GM21367 (cell line): ENCODE measurements at regions not wholly inside any gene's neighbourhood (a gene's known extent, or its start where the extent isn't known, plus 50 kb on each side); places are given as distances from the start of the nearest gene placed in this dataset.
"Not testable (repeated sequence)": the region's sequence is repeated elsewhere in the genome, so short reads cannot be mapped to it uniquely, and the experiment has no call there.

Experiments used
- ATAC-seq: cut with Tn5 transposase; IDR thresholded peaks from one replicate; pipeline ENCODE4 v1.9.1; 2021; ENCODE audit not compliant: unreplicated experiment

DNA sequence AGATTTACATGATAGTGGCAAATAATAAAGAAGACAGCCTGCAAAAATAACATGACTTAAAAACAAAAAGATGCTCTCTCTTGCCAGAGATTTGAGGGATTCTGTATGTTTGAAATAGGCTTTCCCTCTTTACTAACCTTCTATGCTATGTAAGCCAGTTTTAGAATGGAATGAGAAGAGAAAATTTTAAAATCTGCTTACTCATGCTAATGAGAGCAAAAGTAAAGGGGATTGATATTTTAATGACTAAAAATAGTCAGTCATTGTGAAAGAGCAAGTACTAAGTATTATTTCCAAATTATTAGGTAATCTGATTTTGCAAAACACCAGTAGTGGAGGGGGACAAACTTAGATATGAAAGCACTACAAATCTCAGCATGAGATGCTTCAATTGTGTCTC, 563.3 kb upstream of the ADGRB3 start:
- ATAC-seq: no peak

DNA sequence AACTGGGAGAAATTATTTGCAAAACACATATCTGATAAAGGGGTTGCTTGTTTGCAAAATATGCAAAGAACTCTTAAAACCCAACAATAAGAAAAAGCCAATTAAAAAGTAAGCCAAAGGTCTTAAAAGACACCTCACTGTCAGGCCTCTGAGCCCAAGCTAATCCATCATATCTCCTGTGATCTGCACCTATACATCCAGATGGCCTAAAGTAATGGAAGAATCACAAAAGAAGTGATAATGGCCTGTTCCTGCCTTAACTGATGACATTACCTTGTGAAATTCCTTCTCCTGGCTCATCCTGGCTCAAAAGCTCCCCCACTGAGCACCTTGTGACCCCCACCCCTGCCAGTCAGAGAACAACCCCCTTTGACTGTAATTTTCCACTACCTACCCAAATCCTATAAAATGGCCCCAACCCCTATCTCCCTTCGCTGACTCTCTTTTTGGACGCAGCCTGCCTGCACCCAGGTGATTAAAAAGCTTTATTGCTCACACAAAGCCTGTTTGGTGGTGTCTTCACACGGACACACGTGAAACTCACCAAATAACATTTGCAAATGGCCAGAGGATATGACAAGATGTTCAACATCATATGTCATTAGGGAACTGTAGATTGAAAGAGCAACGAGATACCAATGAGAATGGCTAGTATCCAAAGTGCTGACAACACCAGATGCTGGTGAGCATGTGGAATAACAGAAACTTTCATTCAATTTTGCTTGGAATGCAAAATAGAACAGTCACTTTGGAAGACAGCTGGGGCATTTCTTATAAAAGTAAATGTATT, 565.0 kb upstream of the ADGRB3 start:
- ATAC-seq: no peak

DNA sequence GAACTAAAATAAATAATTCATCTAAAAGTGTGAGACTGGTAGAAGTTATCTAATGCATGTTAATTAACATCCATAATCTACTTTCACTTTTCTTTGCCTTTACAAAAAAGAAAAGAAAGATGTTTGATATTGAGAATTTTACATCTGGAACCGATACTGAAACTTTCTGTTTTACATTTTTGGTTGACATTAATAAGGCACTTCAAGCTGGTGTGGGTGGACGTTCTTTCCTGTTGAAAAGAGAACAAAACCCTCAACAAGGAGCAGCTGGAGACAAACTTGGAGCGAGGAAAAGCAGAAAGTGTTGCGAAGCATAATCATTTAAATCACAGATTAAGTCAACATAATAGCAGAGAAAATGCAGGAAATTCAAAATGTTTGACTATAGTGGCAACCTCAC, 575.2 kb upstream of the ADGRB3 start:
- peak; percentile 87 for ATAC-seq

- no peak for ATAC-seq
Measured at GRCh38 chr6:68059261-68059660, 575.8 kb upstream of the ADGRB3 start.

GRCh38 chr6:68056596-68056995, 578.5 kb upstream of the ADGRB3 start:
- ATAC-seq: not testable (repeated sequence)

GRCh38 chr6:68054756-68055155, 580.3 kb upstream of the ADGRB3 start:
- no peak for ATAC-seq

DNA sequence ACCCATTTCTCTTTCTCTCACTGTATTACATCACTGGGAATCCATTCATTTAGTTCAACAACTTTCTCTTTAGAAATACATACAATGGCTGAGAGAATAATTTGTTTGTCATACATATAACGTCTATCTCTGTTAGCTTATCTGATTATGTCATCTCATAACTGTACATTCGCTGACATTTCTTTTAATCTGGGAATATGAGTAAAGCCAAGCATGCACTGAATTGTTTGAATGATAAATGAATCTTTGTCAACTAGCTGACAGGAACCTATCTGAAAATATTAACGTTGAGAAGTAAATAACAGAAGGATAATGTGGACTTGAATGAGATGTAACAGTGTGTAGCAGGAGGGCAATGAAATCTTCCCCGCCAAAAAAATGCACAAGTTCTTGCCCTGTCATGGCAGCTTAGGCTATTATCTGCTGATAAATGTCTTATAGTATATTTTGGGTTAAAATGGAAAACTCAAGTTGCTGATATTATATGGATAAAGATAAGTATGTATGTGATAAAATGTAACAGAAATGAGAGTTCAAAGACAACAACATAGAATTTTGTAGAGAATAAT, 581.2 kb upstream of the ADGRB3 start:
- no peak for ATAC-seq

GRCh38 chr6:68052234-68052633, 582.8 kb upstream of the ADGRB3 start:
- ATAC-seq: no peak

GRCh38 chr6:68049562-68049961, 585.5 kb upstream of the ADGRB3 start:
- ATAC-seq: no peak

GRCh38 chr6:68046756-68047155, 588.3 kb upstream of the ADGRB3 start:
- ATAC-seq: no peak

- no peak for ATAC-seq
Measured at GRCh38 chr6:68046302-68046701, 588.8 kb upstream of the ADGRB3 start.

- ATAC-seq: no peak
Measured at GRCh38 chr6:68045193-68045592, 589.9 kb upstream of the ADGRB3 start.

GRCh38 chr6:68044264-68044663, 590.8 kb upstream of the ADGRB3 start:
- ATAC-seq: no peak

GRCh38 chr6:68043122-68043398, 592.0 kb upstream of the ADGRB3 start:
- ATAC-seq: no peak

- ATAC-seq: no peak
Measured at GRCh38 chr6:68042339-68043121, 592.6 kb upstream of the ADGRB3 start.

GRCh38 chr6:68040780-68041179, 594.3 kb upstream of the ADGRB3 start:
- ATAC-seq: no peak

DNA sequence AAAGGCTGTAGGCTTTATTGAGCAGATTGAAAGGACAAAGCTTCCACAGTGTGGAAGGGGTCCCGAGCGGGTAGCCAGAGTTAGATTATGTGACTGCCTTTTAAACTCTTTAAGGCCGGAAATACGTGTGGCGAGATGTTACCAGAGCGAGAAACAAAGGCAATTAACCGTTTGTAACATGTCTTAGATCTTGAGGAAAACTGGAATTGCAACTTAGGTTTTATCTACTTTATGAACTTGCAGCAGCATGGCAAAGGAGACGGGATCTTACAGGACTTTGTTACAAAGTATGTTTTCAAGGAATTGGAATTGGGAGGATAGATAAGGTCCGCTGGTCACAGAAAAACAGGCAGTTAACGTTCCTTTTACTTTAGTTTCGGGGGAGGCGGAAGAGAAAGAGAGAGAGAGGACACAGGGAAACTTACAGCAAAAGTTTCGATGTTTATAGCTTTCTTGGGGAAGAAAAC, 594.7 kb upstream of the ADGRB3 start:
- no peak for ATAC-seq

DNA sequence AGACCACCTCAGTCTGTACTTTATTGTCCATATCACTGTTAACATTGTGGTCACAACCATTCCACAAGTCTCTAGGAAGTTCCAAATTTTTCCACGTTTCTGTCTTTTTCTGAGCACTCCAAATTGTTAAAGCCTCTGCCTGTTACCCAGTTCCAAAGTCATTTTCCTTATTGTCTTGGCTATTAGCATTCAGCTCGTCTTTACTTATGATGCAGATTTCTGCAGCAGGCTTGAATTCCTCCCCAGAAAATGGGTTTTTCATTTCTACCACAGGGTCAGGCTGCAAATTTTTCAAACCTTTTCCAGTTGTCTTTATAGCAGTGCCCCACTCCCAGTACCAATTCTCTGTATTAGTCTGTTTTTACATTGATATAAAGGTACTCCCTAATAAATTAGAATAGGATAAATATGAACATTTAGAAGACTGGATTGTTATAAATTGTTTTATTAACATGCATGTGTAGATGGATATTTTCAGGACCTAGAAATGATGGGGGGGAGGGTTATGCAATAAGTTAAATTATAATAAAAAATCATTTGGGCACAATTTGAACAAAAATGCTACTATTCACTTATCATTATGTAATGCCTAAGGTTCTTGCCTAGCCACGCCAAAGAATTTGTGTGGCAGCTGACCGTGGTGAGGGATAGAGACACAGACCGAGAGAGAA, 595.3 kb upstream of the ADGRB3 start:
- ATAC-seq: no peak

DNA sequence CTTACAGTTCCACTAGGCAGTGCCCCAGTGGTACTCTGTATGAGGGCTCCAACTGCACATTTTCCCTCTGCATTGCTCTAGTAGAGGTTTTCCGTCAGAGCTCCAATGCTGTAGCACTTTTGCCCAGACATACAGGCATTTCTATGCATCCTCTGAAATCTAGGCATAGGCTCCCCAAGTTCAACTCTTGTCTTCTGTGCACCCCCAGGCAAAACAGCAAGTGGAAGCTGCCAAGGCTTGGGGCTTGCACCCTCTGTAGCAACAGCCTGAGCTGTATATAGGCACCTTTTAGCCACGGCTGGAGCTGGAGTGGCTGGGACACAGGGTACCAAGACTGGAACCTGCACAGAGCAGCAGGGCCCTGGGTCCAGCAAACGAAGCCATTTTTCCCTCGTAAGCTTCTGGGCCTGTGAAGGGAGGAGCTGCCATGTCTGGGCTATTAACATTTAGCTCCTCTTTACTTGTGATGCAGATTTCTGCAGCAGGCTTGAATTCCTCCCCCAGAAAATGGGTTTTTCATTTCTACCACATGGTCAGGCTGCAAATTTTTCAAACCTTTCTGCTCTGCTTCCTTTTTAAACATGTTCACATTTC, 596.2 kb upstream of the ADGRB3 start:
- ATAC-seq: no peak

GRCh38 chr6:68032217-68032616, 602.9 kb upstream of the ADGRB3 start:
- no peak for ATAC-seq

- ATAC-seq: no peak
Measured at GRCh38 chr6:68031054-68031453, 604.0 kb upstream of the ADGRB3 start.
